OCI-LY7 (cell line): ENCODE measurements at regions not wholly inside any gene's neighbourhood (a gene's known extent, or its start where the extent isn't known, plus 50 kb on each side); places are given as distances from the start of the nearest gene placed in this dataset.

Source experiments
- BruUV-seq: library from RNA; stranded (reverse); fragments of 400-500 nt; replicated peaks from 2 replicates; lab custom pipeline; 2021; lab: Mats Ljungman, UMichigan
- CTCF ChIA-PET: fragments of 300-600 bp; sonication (Branson Sonifier 250); formaldehyde crosslinking; loops from one replicate; lab custom pipeline; 2022; ENCODE audit warnings: antibody characterized with exemption; ENCODE audit not compliant: unreplicated experiment; lab: Charles Lee
- POLR2A ChIA-PET: fragments of 300-600 bp; sonication (Branson Sonifier 250); formaldehyde crosslinking; loops from one replicate; lab custom pipeline; 2022; ENCODE audit warnings: antibody characterized with exemption; lab: Charles Lee
- DNase-seq: peaks from one replicate; pipeline ENCODE4 v3.0.0-alpha.2; 2015; ENCODE audit warnings: low spot score
- H2AFZ ChIP-seq: fragments of 200-600 bp; sonication (generic), shearing (Covaris generic); 2 replicates; pipeline ENCODE4 v1.6.1; 2014; ENCODE audit warnings: mild to moderate bottlenecking, antibody characterized with exemption, low read length, moderate library complexity
- H3K27ac ChIP-seq: fragments of 200-600 bp; sonication (generic); 2 replicates; pipeline ENCODE4 v1.5.1; 2014; ENCODE audit warnings: mixed run types, low read depth, mild to moderate bottlenecking, moderate library complexity, low read length, inconsistent platforms; ENCODE audit not compliant: poor library complexity, severe bottlenecking
- H3K36me3 ChIP-seq: fragments of 200-600 bp; sonication (generic); 2 replicates; pipeline ENCODE4 v1.6.1; 2014; ENCODE audit warnings: mild to moderate bottlenecking, antibody characterized with exemption, low read length, moderate library complexity, mixed read lengths; ENCODE audit not compliant: insufficient read depth
- H3K4me1 ChIP-seq: fragments of 200-600 bp; sonication (generic); 2 replicates; pipeline ENCODE4 v1.5.1; 2014; ENCODE audit warnings: mild to moderate bottlenecking, low read length; ENCODE audit not compliant: insufficient read depth, poor library complexity, severe bottlenecking
- H3K4me2 ChIP-seq: fragments of 200-600 bp; sonication (generic); 2 replicates; pipeline ENCODE4 v1.6.1; 2014; ENCODE audit warnings: mild to moderate bottlenecking, low read length
- H3K4me3 ChIP-seq: fragments of 200-600 bp; sonication (generic); 2 replicates; pipeline ENCODE4 v1.5.1; 2014; ENCODE audit warnings: mild to moderate bottlenecking, low read depth, low read length; ENCODE audit not compliant: poor library complexity, severe bottlenecking
- H3K79me2 ChIP-seq: fragments of 200-600 bp; sonication (generic); 2 replicates; pipeline ENCODE4 v1.6.1; 2016; ENCODE audit warnings: low read depth, mild to moderate bottlenecking, low read length, moderate library complexity, mixed read lengths; ENCODE audit not compliant: insufficient read depth
- H3K9me2 ChIP-seq: fragments of 200-600 bp; sonication (generic); 2 replicates; pipeline ENCODE4 v1.6.1; 2016; ENCODE audit warnings: mild to moderate bottlenecking, low read length, mixed read lengths; ENCODE audit not compliant: insufficient read depth
- H3K9me3 ChIP-seq: fragments of 200-600 bp; sonication (generic); 2 replicates; pipeline ENCODE4 v1.6.1; 2014; ENCODE audit warnings: mild to moderate bottlenecking, mixed run types, low read length, mixed read lengths
- H4K20me1 ChIP-seq: fragments of 200-600 bp; sonication (generic); 2 replicates; pipeline ENCODE4 v1.6.1; 2014; ENCODE audit warnings: mild to moderate bottlenecking, antibody characterized with exemption, low read length, moderate library complexity, mixed read lengths; ENCODE audit not compliant: insufficient read depth
- EZH2phosphoT487 ChIP-seq: fragments of 200-600 bp; sonication (generic); IDR thresholded peaks from 2 replicates; pipeline ENCODE4 v1.6.1; 2018; ENCODE audit warnings: low read depth, borderline replicate concordance, mild to moderate bottlenecking, mixed run types, antibody characterized with exemption, low read length, moderate library complexity, mixed read lengths
- intact Hi-C: fragments of 100-400 bp; cut with micrococcal nuclease; formaldehyde crosslinking; loops from one replicate; pipeline ENCODE4 v1.10.0; 2022; ENCODE audit not compliant: unreplicated experiment
- TF ChIP-seq, protein P1 (sequence below): fragments of 200-600 bp; sonication (generic); conservative IDR thresholded peaks from 2 replicates; pipeline ENCODE4 v1.5.1; 2014; ENCODE audit warnings: mild to moderate bottlenecking, antibody characterized with exemption, low read length, moderate library complexity, mixed read lengths

- H3K9me3 ChIP-seq = no peaks in the 10 kb centered on the region
- POLR2A ChIA-PET = no interaction called here
- no TSS peak for BruUV-seq
- no peaks in the 10 kb centered on the region for H4K20me1 ChIP-seq
- H3K4me1 ChIP-seq = no peaks in the 10 kb centered on the region
- H3K9me2 ChIP-seq = no peaks in the 10 kb centered on the region
- DNase-seq = no peak
- H2AFZ ChIP-seq = no peak overlapping the region
- no peaks in the 10 kb centered on the region for H3K79me2 ChIP-seq
- H3K4me2 ChIP-seq = no peak overlapping the region
- intact Hi-C loops = no loop called here
- no peaks in the 10 kb centered on the region for H3K36me3 ChIP-seq
- CTCF ChIA-PET = no interaction called here
- no peak overlapping the region for H3K27ac ChIP-seq
- TF ChIP-seq, protein P1, sequence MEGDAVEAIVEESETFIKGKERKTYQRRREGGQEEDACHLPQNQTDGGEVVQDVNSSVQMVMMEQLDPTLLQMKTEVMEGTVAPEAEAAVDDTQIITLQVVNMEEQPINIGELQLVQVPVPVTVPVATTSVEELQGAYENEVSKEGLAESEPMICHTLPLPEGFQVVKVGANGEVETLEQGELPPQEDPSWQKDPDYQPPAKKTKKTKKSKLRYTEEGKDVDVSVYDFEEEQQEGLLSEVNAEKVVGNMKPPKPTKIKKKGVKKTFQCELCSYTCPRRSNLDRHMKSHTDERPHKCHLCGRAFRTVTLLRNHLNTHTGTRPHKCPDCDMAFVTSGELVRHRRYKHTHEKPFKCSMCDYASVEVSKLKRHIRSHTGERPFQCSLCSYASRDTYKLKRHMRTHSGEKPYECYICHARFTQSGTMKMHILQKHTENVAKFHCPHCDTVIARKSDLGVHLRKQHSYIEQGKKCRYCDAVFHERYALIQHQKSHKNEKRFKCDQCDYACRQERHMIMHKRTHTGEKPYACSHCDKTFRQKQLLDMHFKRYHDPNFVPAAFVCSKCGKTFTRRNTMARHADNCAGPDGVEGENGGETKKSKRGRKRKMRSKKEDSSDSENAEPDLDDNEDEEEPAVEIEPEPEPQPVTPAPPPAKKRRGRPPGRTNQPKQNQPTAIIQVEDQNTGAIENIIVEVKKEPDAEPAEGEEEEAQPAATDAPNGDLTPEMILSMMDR = no peak
- no peak for TF ChIP-seq EZH2phosphoT487
- H3K4me3 ChIP-seq = no peak overlapping the region
Measured at GRCh38 chr16:72508191-72508590, 336.2 kb upstream of the PMFBP1 start.

- ChIA-PET POLR2A (interaction anchor here (0.6 kb wide), 2 partner anchors 146 to 586 kb away, joined by 3 to 4 read pairs; no protein-coding TSS in a partner anchor), CTCF (no interaction called here)
- no peak overlapping the region for H3K27ac ChIP-seq
- BruUV-seq = no TSS peak
- DNase-seq = no peak
- H3K4me1 ChIP-seq = no peaks in the 10 kb centered on the region
- no peak for TF ChIP-seq EZH2phosphoT487
- TF ChIP-seq, protein P1 = no peak
- no peaks in the 10 kb centered on the region for H3K9me2 ChIP-seq
- intact Hi-C loops = loop anchor here (1.0 to 5.0 kb wide), 2 partner anchors 165 to 345 kb away; no protein-coding TSS in a partner anchor
- H3K9me3 ChIP-seq = no peaks in the 10 kb centered on the region
- no peak overlapping the region for H3K4me3 ChIP-seq
- no peaks in the 10 kb centered on the region for H3K36me3 ChIP-seq
- no peak overlapping the region for H2AFZ ChIP-seq
- H3K4me2 ChIP-seq = no peak overlapping the region
- no peaks in the 10 kb centered on the region for H4K20me1 ChIP-seq
- H3K79me2 ChIP-seq = no peaks in the 10 kb centered on the region
Measured at GRCh38 chr16:72502594-72503005, 330.6 kb upstream of the PMFBP1 start.

DNA sequence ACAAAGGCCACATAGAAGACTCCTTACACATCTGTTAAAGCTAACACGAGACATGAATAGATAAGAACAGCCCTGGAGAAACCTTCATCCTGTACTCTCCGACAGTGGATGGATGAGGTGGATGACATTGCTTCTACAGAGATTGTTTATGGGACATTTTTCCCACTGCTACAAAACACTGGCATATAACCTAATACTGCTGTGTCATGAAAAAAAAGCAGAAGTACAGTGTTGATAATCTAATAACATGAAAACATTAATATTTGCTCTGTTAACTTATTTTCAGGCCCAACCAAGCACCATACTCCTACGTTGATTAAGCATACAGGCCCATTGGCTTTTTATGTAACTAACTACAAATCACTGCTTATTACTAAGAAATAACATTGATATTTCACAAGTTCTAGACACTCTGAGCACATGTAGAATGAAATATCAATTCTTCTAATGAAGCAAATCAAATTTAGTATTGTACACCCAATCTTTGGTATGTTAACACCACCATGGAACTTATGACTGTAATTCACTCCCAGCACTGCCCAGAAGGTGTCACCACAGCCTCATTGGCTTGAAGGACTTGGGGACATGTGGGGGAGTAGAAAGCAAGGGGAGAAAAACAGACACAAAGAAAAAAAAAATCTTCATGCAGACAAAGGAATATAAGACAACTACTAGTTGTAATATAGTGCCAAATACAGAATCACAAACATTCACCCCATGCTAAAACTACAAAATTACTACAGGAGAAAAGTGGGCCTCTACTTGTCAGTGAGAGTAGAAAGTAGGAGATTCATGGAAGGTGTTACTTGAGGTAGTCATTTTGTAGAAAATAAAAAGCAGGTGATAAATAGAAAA, 330.0 kb upstream of the PMFBP1 start:
- no TSS peak for BruUV-seq
- POLR2A ChIA-PET = interaction anchor here (0.6 kb wide), 1 partner anchor 147 kb away, joined by 4 read pairs; no protein-coding TSS in a partner anchor
- H3K36me3 ChIP-seq = no peaks in the 10 kb centered on the region
- no peaks in the 10 kb centered on the region for H3K9me3 ChIP-seq
- H3K4me1 ChIP-seq = no peaks in the 10 kb centered on the region
- H2AFZ ChIP-seq = no peak overlapping the region
- intact Hi-C loops = loop anchor here (1.0 to 5.0 kb wide), 3 partner anchors 165 to 695 kb away; no protein-coding TSS in a partner anchor
- H3K4me2 ChIP-seq = no peak overlapping the region
- CTCF ChIA-PET = no interaction called here
- H3K27ac ChIP-seq = no peak overlapping the region
- TF ChIP-seq, protein P1 = peak; percentile 97
- TF ChIP-seq EZH2phosphoT487 = no peak
- no peaks in the 10 kb centered on the region for H4K20me1 ChIP-seq
- DNase-seq = peak; percentile 60
- H3K9me2 ChIP-seq = no peaks in the 10 kb centered on the region
- no peak overlapping the region for H3K4me3 ChIP-seq
- no peaks in the 10 kb centered on the region for H3K79me2 ChIP-seq
